NK-92 treated with Interleukin-12 subunit alpha and Interleukin-12 subunit beta, amount 100 ng/mL, for 24 hours (cell line): ENCODE measurements at regions not wholly inside any gene's neighbourhood (a gene's known extent, or its start where the extent isn't known, plus 50 kb on each side); places are given as distances from the start of the nearest gene placed in this dataset.
"Not testable (repeated sequence)": the region's sequence is repeated elsewhere in the genome, so short reads cannot be mapped to it uniquely, and the experiment has no call there.

Experiments
- DNase-seq: peaks from one replicate; lab custom pipeline; 2025; lab: John Stamatoyannopoulos, UW

DNA sequence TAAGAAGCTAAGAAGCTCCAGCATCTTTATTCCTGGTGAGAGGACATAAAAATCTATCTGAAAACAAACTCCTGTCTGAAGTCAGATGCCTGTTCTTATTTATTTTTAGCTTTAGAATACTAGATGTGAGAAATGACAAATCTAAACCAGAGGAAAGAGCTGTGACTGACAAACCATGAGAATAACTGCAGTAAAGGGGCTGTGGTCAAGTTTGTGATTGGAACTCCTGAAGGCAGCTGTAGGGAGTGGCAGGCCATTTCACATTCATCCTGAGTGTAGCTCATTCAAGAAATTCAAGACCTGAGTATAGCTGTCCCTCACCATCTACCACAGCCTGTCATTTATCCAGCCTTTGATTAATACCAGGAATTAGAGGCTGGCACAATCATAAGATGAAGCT is 718.8 kb downstream of the BRINP1 start:
- no peak for DNase-seq

- DNase-seq, result no peak
Measured at GRCh38 chr9:118651511-118651910, 717.7 kb downstream of the BRINP1 start.

DNA sequence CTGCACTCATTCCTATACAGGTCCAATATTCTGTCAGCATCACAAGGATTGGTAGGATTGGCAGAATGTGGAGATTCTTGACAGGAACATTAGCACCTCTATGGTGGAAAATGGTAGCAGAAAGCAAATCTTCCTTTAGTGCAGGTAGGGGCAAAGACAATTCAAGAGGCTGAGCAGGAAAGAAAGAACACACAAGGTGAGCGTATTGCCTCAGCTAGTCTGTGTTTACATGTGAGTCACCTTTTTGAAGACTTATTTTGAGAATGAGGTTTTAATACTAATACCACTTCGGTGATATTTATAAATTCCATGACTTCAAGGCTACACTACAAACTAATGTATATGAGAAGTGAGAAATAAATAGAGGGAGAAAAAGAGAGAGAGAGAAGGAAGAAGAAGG is 717.0 kb downstream of the BRINP1 start:
- DNase-seq, result no peak

GRCh38 chr9:118652912-118653311 is 716.3 kb downstream of the BRINP1 start:
- DNase-seq, result no peak

- DNase-seq, result no peak
Measured at GRCh38 chr9:118659011-118659410, 710.2 kb downstream of the BRINP1 start.

- no peak for DNase-seq
Measured at GRCh38 chr9:118665226-118665919, 703.9 kb downstream of the BRINP1 start.

DNA sequence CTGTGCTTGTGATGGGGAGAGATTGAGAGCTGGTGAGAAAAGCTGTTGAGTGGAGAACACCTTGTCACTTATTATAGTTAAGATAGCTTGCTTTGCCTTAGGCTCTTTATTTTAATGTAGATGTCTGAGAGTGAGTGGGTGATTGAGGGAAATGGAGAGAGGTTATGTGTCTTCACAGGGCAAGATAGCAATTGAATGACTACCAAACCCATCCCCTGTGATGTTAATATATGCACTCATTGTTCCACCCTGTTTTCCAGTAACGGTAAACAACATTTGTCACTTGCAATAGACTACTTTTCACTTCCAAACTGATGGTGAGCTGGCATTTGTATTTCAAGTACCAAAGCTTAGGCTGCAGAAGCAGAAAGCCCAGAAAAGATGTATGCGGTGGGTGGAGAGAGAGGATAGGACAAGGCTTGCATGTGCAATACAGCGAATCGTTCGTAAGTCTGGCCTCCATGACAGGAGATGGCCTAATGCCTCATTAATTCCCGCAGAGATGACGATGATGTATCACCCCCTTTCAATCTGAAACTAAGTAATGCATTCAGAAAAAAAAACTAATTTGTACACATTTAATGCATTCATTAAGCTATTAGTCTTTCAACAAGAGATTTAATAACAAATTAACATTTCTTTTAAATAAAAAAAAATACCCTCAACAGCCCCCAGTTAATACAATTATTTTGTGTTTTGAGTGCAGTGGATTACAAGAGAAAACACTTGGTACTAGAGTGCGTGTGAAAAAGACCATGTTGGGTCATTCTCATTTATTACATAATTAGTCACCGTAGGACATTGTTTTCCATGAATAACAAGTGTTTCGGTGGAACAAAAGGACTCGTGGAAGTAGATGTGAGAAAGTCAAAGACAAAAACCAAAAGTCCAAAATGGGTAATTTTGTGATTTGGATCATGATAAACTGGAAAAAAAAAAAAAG is 699.0 kb downstream of the BRINP1 start:
- DNase-seq, result no peak

GRCh38 chr9:118674942-118675341 is 694.3 kb downstream of the BRINP1 start:
- DNase-seq, result no peak

GRCh38 chr9:118677936-118678653 is 691.1 kb downstream of the BRINP1 start:
- not testable (repeated sequence) for DNase-seq

DNA sequence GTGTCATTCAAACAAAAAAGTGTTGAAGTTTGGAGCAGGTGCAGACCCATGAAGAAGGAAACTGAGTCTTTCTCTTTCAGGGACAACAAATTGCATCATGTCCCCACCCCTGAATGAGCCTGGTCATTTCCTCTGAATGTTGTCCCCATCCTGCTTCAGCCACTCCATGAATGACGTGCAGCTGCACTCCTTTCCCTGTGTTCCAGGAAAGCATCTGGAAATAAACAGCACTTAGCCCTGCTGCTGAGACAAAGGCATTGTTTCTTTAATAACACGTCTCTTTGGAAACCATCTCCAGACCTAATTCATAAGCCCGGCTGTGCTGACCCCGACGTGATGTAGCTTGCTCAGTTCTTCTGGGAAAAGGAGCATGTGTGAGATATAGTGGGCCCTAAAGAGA is 682.3 kb downstream of the BRINP1 start:
- no peak for DNase-seq

- DNase-seq, result no peak
Measured at GRCh38 chr9:118689280-118689679, 680.0 kb downstream of the BRINP1 start.

GRCh38 chr9:118692613-118693012 is 676.6 kb downstream of the BRINP1 start:
- DNase-seq, result no peak

DNA sequence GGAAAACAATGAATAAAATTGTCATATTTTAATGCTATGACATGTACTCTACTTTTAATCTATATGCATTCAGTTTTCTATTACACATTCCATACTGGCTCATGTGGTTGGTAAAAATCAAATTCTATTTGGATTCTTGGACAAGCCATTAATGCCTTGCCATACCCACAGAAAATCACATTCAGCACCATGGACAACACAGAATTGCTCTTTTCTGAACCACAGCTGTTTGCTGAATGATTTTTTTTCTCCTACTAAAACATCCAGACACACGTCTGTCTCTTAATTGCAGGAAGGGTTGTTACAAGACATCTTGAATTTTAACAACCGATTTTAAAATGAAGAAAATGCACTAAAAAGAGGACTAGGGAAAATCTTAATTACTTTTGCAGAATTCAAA is 675.6 kb downstream of the BRINP1 start:
- DNase-seq, result no peak

GRCh38 chr9:118695249-118695648 is 674.0 kb downstream of the BRINP1 start:
- DNase-seq, result not testable (repeated sequence)

DNA sequence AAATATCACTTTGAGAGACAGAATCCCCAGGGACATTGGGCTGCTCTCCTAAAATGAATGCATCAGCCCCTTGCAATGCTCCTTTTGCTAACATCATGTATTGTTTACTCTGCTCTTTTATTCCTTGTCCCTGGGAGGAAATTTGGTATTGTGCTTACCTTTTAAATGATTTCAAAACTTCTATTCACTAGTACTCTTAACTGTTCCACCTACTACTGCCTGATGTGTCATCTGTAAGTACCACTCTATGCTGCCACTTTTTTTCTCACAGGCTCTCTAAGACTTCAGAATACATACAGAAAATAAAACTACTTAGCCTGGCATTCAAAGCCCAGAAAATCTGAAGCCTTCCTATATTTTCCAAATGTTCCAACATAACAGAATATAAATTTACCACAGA is 667.2 kb downstream of the BRINP1 start:
- DNase-seq, result no peak

DNA sequence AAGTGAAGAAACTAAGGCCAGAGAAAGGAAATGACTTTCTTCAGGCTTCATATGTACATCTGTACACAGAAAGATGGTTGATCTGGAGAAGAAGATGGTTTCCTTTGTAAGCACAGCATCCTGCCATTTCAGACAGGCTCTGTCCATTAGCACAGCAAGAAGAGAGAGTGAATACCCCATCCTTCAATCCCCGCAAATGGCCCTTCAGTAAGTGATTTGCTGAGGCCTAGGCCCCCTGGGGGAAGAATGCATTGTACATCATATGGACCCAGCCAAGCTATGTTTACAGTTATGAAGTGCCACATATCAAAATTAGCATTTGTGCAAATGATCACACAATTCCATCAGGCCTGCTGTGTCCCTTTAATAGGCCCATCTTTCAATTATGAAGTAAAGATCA is 657.4 kb downstream of the BRINP1 start:
- DNase-seq, result no peak

- no peak for DNase-seq
Measured at GRCh38 chr9:118721276-118721675, 648.0 kb downstream of the BRINP1 start.

GRCh38 chr9:118721923-118722322 is 647.3 kb downstream of the BRINP1 start:
- DNase-seq, result no peak

DNA sequence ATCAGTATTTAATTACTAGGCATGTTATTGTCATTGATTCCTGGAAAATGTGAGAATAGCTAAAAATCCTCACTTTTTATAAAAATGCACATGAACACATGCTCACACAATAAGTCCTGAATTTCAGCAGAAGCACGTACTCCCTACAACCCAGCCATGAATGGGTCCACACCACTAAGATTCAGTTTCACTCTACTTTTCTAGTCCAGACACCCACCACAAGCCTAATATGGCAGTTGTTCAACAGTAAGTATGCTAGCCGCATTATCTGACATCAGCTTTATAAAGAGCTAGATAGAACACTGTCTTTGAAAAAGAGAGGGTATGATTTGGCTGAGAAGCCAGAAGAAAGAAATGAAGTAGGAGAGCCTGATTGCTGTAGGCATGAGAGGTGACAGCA is 639.3 kb downstream of the BRINP1 start:
- no peak for DNase-seq

DNA sequence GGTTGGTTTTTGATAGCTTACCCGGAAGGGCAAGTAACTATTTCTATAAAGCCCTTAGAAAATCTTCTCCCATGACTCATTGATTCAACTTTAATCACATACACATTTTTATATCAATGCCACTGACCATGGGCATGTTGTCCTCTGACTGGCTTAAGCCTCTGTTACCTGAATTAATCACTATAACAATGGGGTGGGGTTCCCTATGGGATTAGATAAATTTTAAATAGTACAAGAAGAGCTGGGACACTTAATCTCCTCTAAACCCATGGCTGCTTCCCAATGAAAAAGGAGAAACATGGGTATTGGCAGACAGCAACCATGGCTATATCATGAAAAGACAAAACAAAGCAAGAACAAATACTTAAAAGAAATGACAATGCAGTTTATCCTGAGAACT is 636.2 kb downstream of the BRINP1 start:
- DNase-seq, result no peak

GRCh38 chr9:118734696-118735095 is 634.5 kb downstream of the BRINP1 start:
- no peak for DNase-seq

GRCh38 chr9:118736406-118736805 is 632.8 kb downstream of the BRINP1 start:
- no peak for DNase-seq
